ENCODE measurements at regions not wholly inside any gene's neighbourhood (a gene's known extent, or its start where the extent isn't known, plus 50 kb on each side); places are given as distances from the start of the nearest gene placed in this dataset.

DNA sequence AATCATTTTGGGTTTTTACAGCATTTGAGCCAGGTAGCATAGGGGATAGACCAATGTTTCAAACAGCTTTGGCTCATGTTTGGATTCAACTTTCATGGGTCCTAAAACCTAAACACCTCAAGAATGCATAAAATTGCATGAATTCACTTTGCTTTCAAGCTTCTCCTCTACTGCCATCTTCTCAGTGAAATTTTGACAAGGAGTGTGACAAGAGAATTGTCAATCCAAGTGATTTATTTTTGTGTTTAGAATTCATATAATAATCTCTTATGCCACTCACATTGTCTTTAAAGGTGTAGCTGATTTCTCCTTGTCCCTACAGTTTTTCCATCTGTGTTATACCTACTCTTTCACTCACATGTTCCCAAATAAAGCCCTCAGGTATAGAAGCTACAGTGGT is 264.8 kb upstream of the RND3 start:
- Mint-ChIP-seq H3K27me3 (no peaks in the 10 kb centered on the region), H3K27ac (no peak overlapping the region), H3K4me1 (no peaks in the 10 kb centered on the region), H3K9me3 (peaks cover 0 to 4% (median 0%) of the 10 kb centered on the region in 11 donors), H3K36me3 (no peaks in the 10 kb centered on the region), H3K4me3 (no peak overlapping the region)
- DNase-seq (no peak), ATAC-seq (no peak)
- Histone ChIP-seq H3K36me3 (ENCODE audit: control insufficient read depth in 2 of 3, insufficient read depth in 3 of 3, low read length in 3 of 3) (no peaks in the 10 kb centered on the region), H3K27me3 (ENCODE audit: control insufficient read depth in 2 of 2, insufficient read depth in 2 of 2, low read length in 2 of 2) (no peaks in the 10 kb centered on the region), H3K4me1 (ENCODE audit: control insufficient read depth in 2 of 2, insufficient read depth in 2 of 2, low read length in 2 of 2) (no peaks in the 10 kb centered on the region), H3K4me3 (ENCODE audit: low read length) (no peak overlapping the region), H3K9me3 (ENCODE audit: control insufficient read depth in 2 of 3, low read length in 3 of 3) (no peaks in the 10 kb centered on the region), H3K27ac (ENCODE audit: low read depth, low read length) (no peak overlapping the region)
- POLR2A ChIA-PET, result no interaction called here
- CTCF ChIA-PET, result no interaction called here
- intact Hi-C loops (cut with micrococcal nuclease), result no loop called here

DNA sequence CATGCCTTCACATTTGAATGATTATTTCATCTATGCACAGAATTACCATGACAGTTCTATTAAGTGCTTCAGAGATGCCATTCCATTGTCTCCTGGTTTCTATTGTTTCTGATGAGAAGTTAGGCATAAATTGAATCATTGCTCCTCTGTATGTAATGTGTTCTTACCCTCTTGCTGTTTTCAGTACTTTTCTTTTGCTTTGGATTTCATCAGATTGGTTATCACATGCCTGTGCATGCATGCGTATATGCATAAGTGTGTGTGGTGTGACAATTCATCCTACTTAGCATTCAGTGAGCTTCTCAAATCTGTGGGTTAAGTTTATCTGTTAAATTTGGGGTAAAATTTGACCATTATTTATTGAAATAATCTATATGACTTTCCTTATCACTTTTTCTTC is 263.3 kb upstream of the RND3 start:
- H3K4me3 ChIP-seq (ENCODE audit: low read length), result no peak overlapping the region
- no peaks in the 10 kb centered on the region for H3K27me3 ChIP-seq (ENCODE audit: control insufficient read depth in 2 of 2, insufficient read depth in 2 of 2, low read length in 2 of 2)
- ChIA-PET POLR2A (interaction anchor here (0.8 kb wide), 1 partner anchor 146 kb away, joined by 3 read pairs; no protein-coding TSS in a partner anchor), CTCF (no interaction called here)
- no peak overlapping the region for H3K27ac Mint-ChIP-seq
- ATAC-seq (no peak), DNase-seq (no peak)
- H3K27me3 Mint-ChIP-seq, result no peaks in the 10 kb centered on the region
- H3K9me3 Mint-ChIP-seq, result peaks cover 0 to 4% (median 0%) of the 10 kb centered on the region in 11 donors
- no peak overlapping the region for H3K4me3 Mint-ChIP-seq
- H3K9me3 ChIP-seq (ENCODE audit: control insufficient read depth in 2 of 3, low read length in 3 of 3), result no peaks in the 10 kb centered on the region
- H3K4me1 Mint-ChIP-seq, result no peaks in the 10 kb centered on the region
- no peak overlapping the region for H3K27ac ChIP-seq (ENCODE audit: low read depth, low read length)
- no peaks in the 10 kb centered on the region for H3K4me1 ChIP-seq (ENCODE audit: control insufficient read depth in 2 of 2, insufficient read depth in 2 of 2, low read length in 2 of 2)
- H3K36me3 ChIP-seq (ENCODE audit: control insufficient read depth in 2 of 3, insufficient read depth in 3 of 3, low read length in 3 of 3), result no peaks in the 10 kb centered on the region
- H3K36me3 Mint-ChIP-seq, result no peaks in the 10 kb centered on the region
- intact Hi-C loops (cut with micrococcal nuclease), result no loop called here

DNA sequence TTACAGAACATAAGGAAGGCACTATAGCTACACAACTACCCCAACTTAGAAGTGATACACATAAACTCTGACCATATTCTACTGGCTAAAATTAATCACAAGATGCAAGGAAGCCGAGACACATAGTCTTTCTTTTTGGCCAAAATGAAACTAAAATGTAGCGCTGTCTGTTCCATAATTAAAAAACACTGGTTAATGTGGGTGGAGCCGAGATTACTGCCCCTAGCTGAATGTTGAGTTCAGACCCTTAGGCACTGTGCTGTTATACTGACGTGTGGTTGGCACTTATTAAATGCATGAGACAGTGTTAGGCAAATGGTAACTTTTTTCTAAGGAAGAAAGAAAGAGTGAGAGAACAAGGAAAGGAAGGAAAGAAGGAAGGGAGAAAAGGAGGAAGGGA is 254.6 kb upstream of the RND3 start:
- Mint-ChIP-seq H3K4me3 (no peak overlapping the region), H3K4me1 (no peaks in the 10 kb centered on the region), H3K9me3 (peaks cover 0 to 3% (median 0%) of the 10 kb centered on the region in 11 donors), H3K36me3 (no peaks in the 10 kb centered on the region), H3K27ac (no peak overlapping the region), H3K27me3 (peaks cover 0 to 4% (median 0%) of the 10 kb centered on the region in 5 donors)
- intact Hi-C loops (cut with micrococcal nuclease), result no loop called here
- Histone ChIP-seq H3K27ac (ENCODE audit: low read depth, low read length) (no peak overlapping the region), H3K9me3 (ENCODE audit: control insufficient read depth in 2 of 3, low read length in 3 of 3) (no peaks in the 10 kb centered on the region), H3K27me3 (ENCODE audit: control insufficient read depth in 2 of 2, insufficient read depth in 2 of 2, low read length in 2 of 2) (no peaks in the 10 kb centered on the region), H3K4me1 (ENCODE audit: control insufficient read depth in 2 of 2, insufficient read depth in 2 of 2, low read length in 2 of 2) (no peaks in the 10 kb centered on the region), H3K36me3 (ENCODE audit: control insufficient read depth in 2 of 3, insufficient read depth in 3 of 3, low read length in 3 of 3) (no peaks in the 10 kb centered on the region), H3K4me3 (ENCODE audit: low read length) (no peak overlapping the region)
- POLR2A ChIA-PET, result no interaction called here
- ATAC-seq, result no peak
- CTCF ChIA-PET, result no interaction called here
- DNase-seq, result no peak

DNA sequence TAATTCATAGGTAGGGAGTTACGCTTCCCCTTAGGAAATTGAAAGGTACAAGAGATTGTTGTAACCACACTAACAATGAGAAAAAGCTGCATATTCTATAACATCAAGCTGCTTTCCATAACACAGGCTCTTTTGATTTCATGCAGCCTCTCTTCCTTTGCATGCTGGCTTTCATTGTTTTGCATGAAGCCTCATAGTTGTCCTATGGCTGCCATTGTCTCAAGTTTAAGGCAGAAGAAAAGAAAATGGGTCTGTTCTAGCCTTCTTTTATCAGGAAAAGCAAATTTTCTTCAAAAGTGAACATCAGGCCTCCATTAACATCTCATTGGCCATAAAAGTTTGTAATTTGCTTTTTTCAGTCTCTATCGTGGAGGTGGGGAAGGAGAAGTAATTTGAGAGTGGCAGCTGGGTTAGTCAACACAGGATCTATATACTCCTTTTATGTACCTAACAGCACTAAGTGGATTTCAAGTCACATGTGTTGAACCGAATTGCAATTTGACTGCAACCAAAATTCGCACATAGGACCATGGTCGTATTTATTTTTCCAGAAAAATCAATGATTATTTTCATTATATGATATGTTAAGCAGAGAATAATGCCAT is 248.5 kb upstream of the RND3 start:
- no peak overlapping the region for H3K27ac Mint-ChIP-seq
- intact Hi-C loops (cut with micrococcal nuclease), result no loop called here

DNA sequence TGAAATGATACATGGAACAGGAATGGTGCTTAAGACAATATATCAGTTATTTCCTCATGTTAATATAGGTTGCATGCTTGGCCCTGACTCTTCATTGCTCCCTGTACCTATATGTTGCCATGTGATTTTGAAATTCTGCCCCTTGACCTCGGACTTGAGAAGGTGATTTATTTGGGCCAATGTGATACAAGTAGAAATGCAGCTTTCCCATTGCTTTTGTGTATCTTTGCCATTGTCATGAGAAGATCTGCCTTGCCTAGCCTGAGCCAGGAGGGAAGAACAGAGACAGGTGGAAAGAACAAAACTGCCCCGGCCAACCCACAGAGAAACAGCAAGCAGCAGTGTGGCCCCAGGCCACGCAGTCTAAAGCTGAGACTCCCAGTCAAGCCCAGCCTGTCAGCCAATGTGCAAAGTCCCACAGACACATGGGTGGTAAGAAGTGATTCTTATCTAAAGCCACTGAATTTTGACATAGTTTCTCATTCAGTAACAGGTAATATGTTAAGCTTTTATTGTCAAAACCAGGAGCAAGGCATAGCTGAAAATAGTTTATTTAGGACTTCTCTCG is 245.7 kb upstream of the RND3 start:
- Histone ChIP-seq H3K4me1 (ENCODE audit: control insufficient read depth in 2 of 2, insufficient read depth in 2 of 2, low read length in 2 of 2) (no peaks in the 10 kb centered on the region), H3K9me3 (ENCODE audit: control insufficient read depth in 2 of 3, low read length in 3 of 3) (no peaks in the 10 kb centered on the region), H3K36me3 (ENCODE audit: control insufficient read depth in 2 of 3, insufficient read depth in 3 of 3, low read length in 3 of 3) (no peaks in the 10 kb centered on the region), H3K27ac (ENCODE audit: low read depth, low read length) (no peak overlapping the region), H3K27me3 (ENCODE audit: control insufficient read depth in 2 of 2, insufficient read depth in 2 of 2, low read length in 2 of 2) (no peaks in the 10 kb centered on the region), H3K4me3 (ENCODE audit: low read length) (no peak overlapping the region)
- Mint-ChIP-seq H3K36me3 (no peaks in the 10 kb centered on the region), H3K9me3 (peaks cover 0 to 4% (median 0%) of the 10 kb centered on the region in 11 donors), H3K4me3 (no peak overlapping the region), H3K4me1 (no peaks in the 10 kb centered on the region), H3K27ac (no peak overlapping the region), H3K27me3 (peaks cover 0 to 12% (median 0%) of the 10 kb centered on the region in 5 donors)
- DNase-seq (no peak), ATAC-seq (no peak)
- CTCF ChIA-PET, result no interaction called here
- intact Hi-C loops (cut with micrococcal nuclease), result no loop called here
- POLR2A ChIA-PET, result no interaction called here

More for the DNA sequence above, 248.5 kb upstream of the RND3 start:
- Mint-ChIP-seq H3K4me3 (no peak overlapping the region), H3K9me3 (peaks cover 0 to 2% (median 0%) of the 10 kb centered on the region in 11 donors), H3K27me3 (peaks cover 0 to 12% (median 0%) of the 10 kb centered on the region in 5 donors), H3K36me3 (no peaks in the 10 kb centered on the region), H3K4me1 (no peaks in the 10 kb centered on the region)
- Histone ChIP-seq H3K27me3 (ENCODE audit: control insufficient read depth in 2 of 2, insufficient read depth in 2 of 2, low read length in 2 of 2) (no peaks in the 10 kb centered on the region), H3K4me1 (ENCODE audit: control insufficient read depth in 2 of 2, insufficient read depth in 2 of 2, low read length in 2 of 2) (no peaks in the 10 kb centered on the region), H3K4me3 (ENCODE audit: low read length) (no peak overlapping the region), H3K27ac (ENCODE audit: low read depth, low read length) (no peak overlapping the region), H3K9me3 (ENCODE audit: control insufficient read depth in 2 of 3, low read length in 3 of 3) (no peaks in the 10 kb centered on the region), H3K36me3 (ENCODE audit: control insufficient read depth in 2 of 3, insufficient read depth in 3 of 3, low read length in 3 of 3) (no peaks in the 10 kb centered on the region)
- ChIA-PET CTCF (no interaction called here), POLR2A (no interaction called here)
- DNase-seq (no peak), ATAC-seq (no peak)

DNA sequence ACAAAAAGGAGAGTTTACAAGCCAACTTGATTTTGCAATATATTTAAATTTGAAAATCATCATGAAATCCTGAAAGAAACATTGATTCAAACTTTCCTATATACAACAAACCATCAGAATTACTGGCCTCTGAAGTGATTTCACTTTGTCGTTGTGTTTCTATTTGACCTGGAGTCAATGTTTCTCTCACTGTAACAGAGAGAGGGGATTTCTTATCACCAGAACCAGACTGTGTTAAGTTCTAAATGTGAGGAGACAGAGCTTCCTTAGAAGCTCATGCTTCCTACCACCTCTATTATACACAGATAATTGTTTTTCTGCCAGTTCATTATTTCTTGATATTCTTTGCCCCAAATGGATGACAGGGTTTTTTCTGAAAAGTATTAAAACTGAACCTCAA is 245.0 kb upstream of the RND3 start:
- no peaks in the 10 kb centered on the region for H3K9me3 ChIP-seq (ENCODE audit: control insufficient read depth in 2 of 3, low read length in 3 of 3)
- Mint-ChIP-seq H3K4me3 (no peak overlapping the region), H3K27ac (no peak overlapping the region), H3K9me3 (peaks cover 0 to 4% (median 0%) of the 10 kb centered on the region in 11 donors), H3K27me3 (peaks cover 0 to 12% (median 0%) of the 10 kb centered on the region in 5 donors), H3K36me3 (no peaks in the 10 kb centered on the region), H3K4me1 (no peaks in the 10 kb centered on the region)
- ATAC-seq, result no peak
- CTCF ChIA-PET, result no interaction called here
- H3K27me3 ChIP-seq (ENCODE audit: control insufficient read depth in 2 of 2, insufficient read depth in 2 of 2, low read length in 2 of 2), result no peaks in the 10 kb centered on the region
- no peaks in the 10 kb centered on the region for H3K4me1 ChIP-seq (ENCODE audit: control insufficient read depth in 2 of 2, insufficient read depth in 2 of 2, low read length in 2 of 2)
- intact Hi-C loops (cut with micrococcal nuclease), result no loop called here
- H3K4me3 ChIP-seq (ENCODE audit: low read length), result no peak overlapping the region
- no peaks in the 10 kb centered on the region for H3K36me3 ChIP-seq (ENCODE audit: control insufficient read depth in 2 of 3, insufficient read depth in 3 of 3, low read length in 3 of 3)
- DNase-seq, result no peak
- no peak overlapping the region for H3K27ac ChIP-seq (ENCODE audit: low read depth, low read length)
- POLR2A ChIA-PET, result no interaction called here

DNA sequence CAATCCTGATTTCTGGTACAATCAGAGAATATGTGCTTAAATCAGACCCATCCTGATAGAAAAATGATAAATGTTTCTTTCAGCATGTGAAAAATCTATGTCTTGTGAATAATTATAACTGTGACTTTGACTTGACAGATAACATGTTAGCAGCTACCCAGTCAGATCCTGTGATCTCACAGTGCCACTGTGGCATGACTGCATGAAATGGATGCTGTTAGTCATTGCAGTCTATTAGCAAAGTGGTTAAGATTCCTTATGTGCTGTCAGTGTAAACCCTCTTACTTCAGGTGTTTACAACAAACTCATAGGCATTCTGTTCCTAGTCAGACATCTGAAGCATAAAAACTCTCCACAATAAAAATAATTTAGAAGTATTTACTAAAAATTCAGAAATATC is 244.6 kb upstream of the RND3 start:
- Histone ChIP-seq H3K36me3 (ENCODE audit: control insufficient read depth in 2 of 3, insufficient read depth in 3 of 3, low read length in 3 of 3) (no peaks in the 10 kb centered on the region), H3K27ac (ENCODE audit: low read depth, low read length) (no peak overlapping the region), H3K27me3 (ENCODE audit: control insufficient read depth in 2 of 2, insufficient read depth in 2 of 2, low read length in 2 of 2) (no peaks in the 10 kb centered on the region), H3K9me3 (ENCODE audit: control insufficient read depth in 2 of 3, low read length in 3 of 3) (no peaks in the 10 kb centered on the region), H3K4me1 (ENCODE audit: control insufficient read depth in 2 of 2, insufficient read depth in 2 of 2, low read length in 2 of 2) (no peaks in the 10 kb centered on the region), H3K4me3 (ENCODE audit: low read length) (no peak overlapping the region)
- ChIA-PET POLR2A (no interaction called here), CTCF (no interaction called here)
- no peak for ATAC-seq
- peaks cover 0 to 12% (median 0%) of the 10 kb centered on the region in 5 donors for H3K27me3 Mint-ChIP-seq
- DNase-seq, result no peak
- no peaks in the 10 kb centered on the region for H3K4me1 Mint-ChIP-seq
- intact Hi-C loops (cut with micrococcal nuclease), result no loop called here
- H3K4me3 Mint-ChIP-seq, result no peak overlapping the region
- H3K36me3 Mint-ChIP-seq, result no peaks in the 10 kb centered on the region
- H3K27ac Mint-ChIP-seq, result no peak overlapping the region
- peaks cover 0 to 4% (median 0%) of the 10 kb centered on the region in 11 donors for H3K9me3 Mint-ChIP-seq

All from naive thymus-derived CD4-positive, alpha-beta T cell (primary cell).